K562 (cell line): ENCODE measurements at regions not wholly inside any gene's neighbourhood (a gene's known extent, or its start where the extent isn't known, plus 50 kb on each side); places are given as distances from the start of the nearest gene placed in this dataset.

Experiments
- ATAC-seq: fragments of 200-7000 bp; cut with Tn5 transposase; 3 replicates; pipeline ENCODE4 v1.9.1; 2020; ENCODE audit warnings: moderate library complexity
- BruUV-seq: library from RNA; stranded (reverse); fragments of 400-500 nt; replicated peaks from 2 replicates; lab custom pipeline; 2021; lab: Mats Ljungman, UMichigan
- CTCF ChIA-PET: fragments of 300-600 bp; formaldehyde crosslinking; extraction: SDS; loops from one replicate; lab custom pipeline; 2021; ENCODE audit warnings: low intra/inter-chr PET ratio; lab: Yijun Ruan, JAX
- POLR2A ChIA-PET: fragments of 300-600, 350-650 bp; sonication (Branson Sonifier 250); formaldehyde crosslinking; extraction: SDS; loops from one replicate; lab custom pipeline; 2021; ENCODE audit warnings: antibody characterized with exemption, inconsistent platforms; lab: Yijun Ruan, JAX
- DNase-seq, 4 experiments: peaks; one replicate each; pipeline versions ENCODE4 v3.0.0 to v3.0.0-alpha.2; 2011 to 2018; ENCODE audit warnings: low spot score in 3 of 4, mixed read lengths in 3 of 4; ENCODE audit errors: extremely low read depth in 1 of 4
- FAIRE-seq: peaks from 2 replicates; lab custom pipeline; 2011; peaks lifted over from hg19 to GRCh38; lab: Jason Lieb, UNC
- H2AFZ ChIP-seq: 2 replicates; pipeline ENCODE4 v1.6.0; 2011; ENCODE audit warnings: low read depth, low read length, control low read depth, inconsistent platforms
- H3K27ac ChIP-seq: fragments of 200-600 bp; 3 replicates; pipeline ENCODE4 v1.8.0; 2011; ENCODE audit warnings: low read depth, mild to moderate bottlenecking, control low read depth, inconsistent platforms, low read length, moderate library complexity, mixed read lengths; ENCODE audit errors: extremely low read depth
- H3K27me3 ChIP-seq, 2 experiments: fragments of 300-600 bp in 1 of 2; 2 replicates in 1 of 2; 3 replicates in 1 of 2; pipeline versions ENCODE4 v1.6.0 to v1.8.0; 2011; ENCODE audit warnings: inconsistent platforms in 2 of 2, low read length in 2 of 2, mild to moderate bottlenecking in 1 of 2, mixed read lengths in 1 of 2, moderate library complexity in 1 of 2; ENCODE audit not compliant: control insufficient read depth in 2 of 2, insufficient read depth in 2 of 2
- H3K36me3 ChIP-seq: fragments of 300-600 bp; 3 replicates; pipeline ENCODE4 v1.8.0; 2011; ENCODE audit warnings: mild to moderate bottlenecking, low read length, inconsistent platforms; ENCODE audit not compliant: control insufficient read depth, insufficient read depth
- H3K4me1 ChIP-seq, 2 experiments: fragments of 200-600 bp in 1 of 2; replicated peaks in 1 of 2; 2 replicates in 1 of 2; 3 replicates in 1 of 2; pipeline versions ENCODE4 v1.5.1 to v1.8.0; 2011; ENCODE audit warnings: inconsistent platforms in 2 of 2, low read length in 2 of 2, mild to moderate bottlenecking in 1 of 2, mixed read lengths in 1 of 2, moderate library complexity in 1 of 2; ENCODE audit not compliant: control insufficient read depth in 2 of 2, insufficient read depth in 2 of 2
- H3K4me2 ChIP-seq: 2 replicates; pipeline ENCODE4 v1.6.1; 2011; ENCODE audit warnings: low read length, control low read depth, inconsistent platforms, mixed read lengths; ENCODE audit not compliant: insufficient read depth
- H3K4me3 ChIP-seq: fragments of 200-600 bp; sonication (generic), shearing (Covaris generic); 2 replicates; pipeline ENCODE4 v1.5.1; 2016; ENCODE audit warnings: control low read depth, inconsistent platforms
- H3K79me2 ChIP-seq: fragments of 200-600 bp; 3 replicates; pipeline ENCODE4 v1.8.0; 2011; ENCODE audit warnings: low read length, inconsistent platforms; ENCODE audit not compliant: control insufficient read depth, insufficient read depth
- H3K9ac ChIP-seq, 2 experiments: 2 replicates each; pipeline versions ENCODE4 v1.6.0 to v1.6.1; 2011; ENCODE audit warnings: low read depth in 2 of 2, low read length in 2 of 2, control low read depth in 1 of 2, inconsistent platforms in 1 of 2, mild to moderate bottlenecking in 1 of 2, mixed read lengths in 1 of 2; ENCODE audit not compliant: insufficient read depth in 1 of 2
- H3K9me1 ChIP-seq: one replicate; pipeline ENCODE4 v1.6.0; 2011; ENCODE audit warnings: inconsistent platforms, mild to moderate bottlenecking, low read length, moderate library complexity; ENCODE audit not compliant: control insufficient read depth, insufficient read depth
- H3K9me3 ChIP-seq: replicated peaks from 2 replicates; pipeline ENCODE4 v1.5.1; 2011; ENCODE audit warnings: low read depth, low read length, inconsistent platforms; ENCODE audit not compliant: control insufficient read depth, insufficient read depth
- H4K20me1 ChIP-seq: replicated peaks from 2 replicates; pipeline ENCODE4 v1.6.1; 2011; ENCODE audit warnings: low read length, inconsistent platforms, mixed read lengths; ENCODE audit not compliant: control insufficient read depth, insufficient read depth
- GTF2F1 ChIP-seq: IDR thresholded peaks from 2 replicates; pipeline ENCODE4 v1.6.1; 2011; ENCODE audit warnings: low read depth, low read length, improper control_type of control experiment
- HDAC8 ChIP-seq: fragments of 450-650 bp; IDR thresholded peaks from 2 replicates; pipeline ENCODE4 v1.6.1; 2016; ENCODE audit warnings: mild to moderate bottlenecking, missing genetic modification characterization, moderate library complexity, missing compliant biosample characterization
- HOXB6 ChIP-seq: fragments of 250-450 bp; sonication (Bioruptor Pico); IDR thresholded peaks from 2 replicates; pipeline ENCODE4 v1.5.1; 2022; ENCODE audit warnings: mild to moderate bottlenecking, borderline replicate concordance
- ILK ChIP-seq: fragments of 450-650 bp; IDR thresholded peaks from 2 replicates; pipeline ENCODE4 v1.6.1; 2016; ENCODE audit warnings: missing genetic modification characterization, low read depth, mild to moderate bottlenecking, missing compliant biosample characterization, moderate library complexity, borderline replicate concordance
- KLF13 ChIP-seq: fragments of 450-650 bp; IDR thresholded peaks from 2 replicates; pipeline ENCODE4 v1.6.1; 2016; ENCODE audit warnings: missing genetic modification characterization, low read depth, mild to moderate bottlenecking, missing compliant biosample characterization, moderate library complexity, borderline replicate concordance
- KLF6 ChIP-seq: fragments of 250-450 bp; sonication (Bioruptor Pico); IDR thresholded peaks from 2 replicates; pipeline ENCODE4 v1.4.0; 2020; ENCODE audit warnings: mild to moderate bottlenecking, moderate library complexity, borderline replicate concordance
- NR2F6 ChIP-seq: fragments of 450-650 bp; formaldehyde crosslinking; IDR thresholded peaks from 2 replicates; pipeline ENCODE4 v1.4.0; 2020; ENCODE audit warnings: mild to moderate bottlenecking
- PHF21A ChIP-seq: fragments of 450-650 bp; IDR thresholded peaks from 2 replicates; pipeline ENCODE4 v1.6.1; 2017; ENCODE audit warnings: low read depth, borderline replicate concordance
- RBM17 ChIP-seq: fragments of 200-400 bp; formaldehyde crosslinking; IDR thresholded peaks from 2 replicates; pipeline ENCODE4 v1.6.1; 2017; ENCODE audit warnings: low read depth, mild to moderate bottlenecking, low read length, borderline replicate concordance
- SMC3 ChIP-seq: conservative IDR thresholded peaks from 2 replicates; pipeline ENCODE4 v1.6.1; 2011; ENCODE audit warnings: low read depth, low read length, improper control_type of control experiment; ENCODE audit not compliant: insufficient read depth
- SOX6 ChIP-seq: fragments of 450-650 bp; IDR thresholded peaks from 2 replicates; pipeline ENCODE4 v1.6.1; 2014; ENCODE audit warnings: mild to moderate bottlenecking
- SRSF7 ChIP-seq: fragments of 200-400 bp; formaldehyde crosslinking; optimal IDR thresholded peaks from 2 replicates; pipeline ENCODE3; 2017; ENCODE audit warnings: mild to moderate bottlenecking, low read depth, low read length
- TAF9B ChIP-seq: fragments of 450-650 bp; IDR thresholded peaks from 2 replicates; pipeline ENCODE4 v1.6.1; 2018; ENCODE audit warnings: mild to moderate bottlenecking; ENCODE audit not compliant: partially characterized antibody
- XRCC5 ChIP-seq: fragments of 200-400 bp; formaldehyde crosslinking; IDR thresholded peaks from 2 replicates; pipeline ENCODE4 v1.6.1; 2017; ENCODE audit warnings: low read depth, mild to moderate bottlenecking, low read length
- ZBTB5 ChIP-seq: fragments of 450-650 bp; IDR thresholded peaks from 2 replicates; pipeline ENCODE4 v1.6.1; 2017; ENCODE audit warnings: antibody characterized with exemption
- ZEB2 ChIP-seq: fragments of 450-650 bp; IDR thresholded peaks from 2 replicates; pipeline ENCODE4 v1.6.1; 2016
- ZNF175 ChIP-seq: fragments of 200-800 bp; sonication (Bioruptor generic); IDR thresholded peaks from 2 replicates; pipeline ENCODE4 v1.6.1; 2016; ENCODE audit warnings: low read depth, mild to moderate bottlenecking, missing genetic modification characterization, missing compliant biosample characterization
- ZNF184 ChIP-seq: sonication (generic); formaldehyde crosslinking; IDR thresholded peaks from 2 replicates; pipeline ENCODE4 v1.5.0; 2020; ENCODE audit warnings: missing genetic modification reagents
- ZNF212 ChIP-seq: fragments of 450-650 bp; formaldehyde crosslinking; IDR thresholded peaks from 2 replicates; pipeline ENCODE4 v1.4.0; 2020; ENCODE audit warnings: mild to moderate bottlenecking
- ZNF24 ChIP-seq: fragments of 450-650 bp; IDR thresholded peaks from 2 replicates; pipeline ENCODE4 v1.6.1; 2016
- ZNF551 ChIP-seq: fragments of 250-450 bp; sonication (Bioruptor Pico); IDR thresholded peaks from 2 replicates; pipeline ENCODE4 v1.5.0; 2021; ENCODE audit warnings: mild to moderate bottlenecking, moderate library complexity
- WGBS: fragments of 100-300 bp; shearing (Covaris generic); methylation state at CpG from one replicate; pipeline ENCODE4 v1.1.6; 2016; ENCODE audit warnings: low coverage, mixed read lengths; ENCODE audit not compliant: insufficient coverage; ENCODE audit errors: missing lambda C conversion rate; 5-methylcytosine and 5-hydroxymethylcytosine counted together
- in situ Hi-C: fragments of 300-500 bp; cut with MboI; formaldehyde crosslinking; loops from 4 replicates; pipeline ENCODE4 v1.15.0; 2018; ENCODE audit warnings: inconsistent platforms, mixed read lengths
- intact Hi-C: fragments of 100-400 bp; cut with micrococcal nuclease; formaldehyde crosslinking; loops from 2 replicates; pipeline ENCODE4 v1.14.2; 2022

- no peak for TF ChIP-seq ILK
- no peak for TF ChIP-seq XRCC5
- no peak for TF ChIP-seq ZNF212 (CRISPR knock-in tag)
- no peak for TF ChIP-seq GTF2F1
- no peak for TF ChIP-seq ZNF175 (CRISPR knock-in tag)
- no peak for TF ChIP-seq ZNF24
- TF ChIP-seq TAF9B: no peak
- TF ChIP-seq, all 486 proteins: peak for 0
Measured at GRCh38 chr1:214913966-214914365, 168.6 kb upstream of the KCNK2 start (continued).

- no peaks in the 10 kb centered on the region for H4K20me1 ChIP-seq
- FAIRE-seq (no peak), ATAC-seq (no peak), DNase-seq (no peak)
- in situ Hi-C loops (no loop called here), intact Hi-C loops (no loop called here)
- H3K9ac ChIP-seq: no peak overlapping the region
- 55% methylated on average over 31 of the region's 31 CpGs for WGBS
- ChIA-PET CTCF (no interaction called here), POLR2A (no interaction called here)
- BruUV-seq: no TSS peak
- no peaks in the 10 kb centered on the region; the same call in 1 of the 2 replicates for H3K9me3 ChIP-seq
- H3K79me2 ChIP-seq: no peaks in the 10 kb centered on the region
- no peak overlapping the region for H3K27ac ChIP-seq
- H3K4me3 ChIP-seq: no peak overlapping the region
- no peaks in the 10 kb centered on the region for H3K9me1 ChIP-seq
- no peaks in the 10 kb centered on the region for H3K36me3 ChIP-seq
- no peaks in the 10 kb centered on the region for H3K27me3 ChIP-seq
- H3K4me2 ChIP-seq: no peak overlapping the region
- H2AFZ ChIP-seq: no peak overlapping the region
- H3K4me1 ChIP-seq: peaks cover 0 to 3% of the 10 kb centered on the region in 2 experiments; a peak in 1 of 5 replicates
- TF ChIP-seq PHF21A (no peak), HDAC8 (tag) (no peak), ZBTB5 (no peak), ZNF184 (CRISPR knock-in tag) (no peak), KLF6 (no peak), SMC3 (no peak), SRSF7 (no peak), HOXB6 (CRISPR knock-in tag) (no peak), RBM17 (no peak), NR2F6 (CRISPR knock-in tag) (no peak), ZNF551 (CRISPR knock-in tag) (no peak), SOX6 (no peak), KLF13 (tag) (no peak), ZEB2 (no peak)
Measured at GRCh38 chr1:214917081-214917635, 165.4 kb upstream of the KCNK2 start.
